ENCODE measurements at regions not wholly inside any gene's neighbourhood (a gene's known extent, or its start where the extent isn't known, plus 50 kb on each side); places are given as distances from the start of the nearest gene placed in this dataset.
"Not testable (repeated sequence)": the region's sequence is repeated elsewhere in the genome, so short reads cannot be mapped to it uniquely, and the experiment has no call there.

DNA sequence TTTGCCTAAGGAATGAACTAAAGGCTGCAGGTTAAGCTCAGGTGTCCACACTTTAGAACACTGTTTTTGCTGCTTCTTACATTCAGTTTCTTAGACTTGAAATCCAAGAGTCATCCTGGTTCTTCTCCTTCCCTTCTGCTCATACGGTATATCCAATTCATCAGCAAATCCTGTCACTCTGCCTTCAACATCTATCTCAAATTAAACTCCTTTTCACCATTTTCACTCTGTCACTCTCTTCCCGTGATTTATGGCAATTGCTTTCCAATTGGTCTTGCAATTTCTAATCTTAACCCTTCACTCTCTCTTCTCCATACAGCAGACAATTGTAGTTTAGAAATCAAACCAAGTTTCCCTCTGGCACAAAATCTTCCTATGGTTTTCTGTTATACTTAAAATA, 182.9 kb downstream of the MRPS30 start:
- intact Hi-C loops (cut with DNase I) = no loop called here
- ATAC-seq (no peak), DNase-seq (no peak), FAIRE-seq (no peak)
- no peaks in the 10 kb centered on the region for H3K9me3 ChIP-seq
- H3K27ac ChIP-seq = no peak overlapping the region
- H3K27me3 ChIP-seq = no peaks in the 10 kb centered on the region
- no peak overlapping the region for H3K4me3 ChIP-seq
- TF ChIP-seq, protein P1, sequence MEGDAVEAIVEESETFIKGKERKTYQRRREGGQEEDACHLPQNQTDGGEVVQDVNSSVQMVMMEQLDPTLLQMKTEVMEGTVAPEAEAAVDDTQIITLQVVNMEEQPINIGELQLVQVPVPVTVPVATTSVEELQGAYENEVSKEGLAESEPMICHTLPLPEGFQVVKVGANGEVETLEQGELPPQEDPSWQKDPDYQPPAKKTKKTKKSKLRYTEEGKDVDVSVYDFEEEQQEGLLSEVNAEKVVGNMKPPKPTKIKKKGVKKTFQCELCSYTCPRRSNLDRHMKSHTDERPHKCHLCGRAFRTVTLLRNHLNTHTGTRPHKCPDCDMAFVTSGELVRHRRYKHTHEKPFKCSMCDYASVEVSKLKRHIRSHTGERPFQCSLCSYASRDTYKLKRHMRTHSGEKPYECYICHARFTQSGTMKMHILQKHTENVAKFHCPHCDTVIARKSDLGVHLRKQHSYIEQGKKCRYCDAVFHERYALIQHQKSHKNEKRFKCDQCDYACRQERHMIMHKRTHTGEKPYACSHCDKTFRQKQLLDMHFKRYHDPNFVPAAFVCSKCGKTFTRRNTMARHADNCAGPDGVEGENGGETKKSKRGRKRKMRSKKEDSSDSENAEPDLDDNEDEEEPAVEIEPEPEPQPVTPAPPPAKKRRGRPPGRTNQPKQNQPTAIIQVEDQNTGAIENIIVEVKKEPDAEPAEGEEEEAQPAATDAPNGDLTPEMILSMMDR (IDR thresholded peaks at IDR 0.05) = no peak
- H3K36me3 ChIP-seq = no peaks in the 10 kb centered on the region
- 45 to 48% methylated on average over 2 of the region's 2 CpGs for WGBS, 2 donors
- H3K4me1 ChIP-seq = no peaks in the 10 kb centered on the region

DNA sequence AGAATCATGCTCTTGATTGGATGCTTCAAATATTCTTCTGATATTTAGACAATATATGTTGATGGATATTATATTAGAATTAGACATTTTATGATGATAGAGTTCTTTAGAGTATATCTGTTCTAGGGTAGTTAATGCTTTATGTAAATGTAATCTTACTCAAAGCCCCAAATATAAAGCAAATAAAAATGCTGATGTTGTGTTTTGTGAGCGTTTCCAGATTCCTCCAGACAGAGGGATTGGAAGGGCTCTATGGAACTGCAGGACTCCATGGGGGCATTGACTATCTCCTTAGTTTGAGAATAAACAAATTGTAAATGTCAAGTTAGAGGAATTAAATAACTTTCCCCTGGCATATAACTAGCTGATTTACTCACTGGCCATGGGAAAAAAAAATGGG, 184.5 kb downstream of the MRPS30 start:
- Histone ChIP-seq H3K27me3 (no peaks in the 10 kb centered on the region), H3K36me3 (no peaks in the 10 kb centered on the region), H3K9me3 (no peaks in the 10 kb centered on the region), H3K4me1 (no peaks in the 10 kb centered on the region), H3K27ac (no peak overlapping the region), H3K4me3 (no peak overlapping the region)
- DNase-seq (no peak), ATAC-seq (no peak), FAIRE-seq (no peak)
- TF ChIP-seq, protein P1 (IDR thresholded peaks at IDR 0.05) = no peak
- intact Hi-C loops (cut with DNase I) = no loop called here
- WGBS, 2 donors = 35 to 78% methylated on average over 1 of the region's 1 CpG

DNA sequence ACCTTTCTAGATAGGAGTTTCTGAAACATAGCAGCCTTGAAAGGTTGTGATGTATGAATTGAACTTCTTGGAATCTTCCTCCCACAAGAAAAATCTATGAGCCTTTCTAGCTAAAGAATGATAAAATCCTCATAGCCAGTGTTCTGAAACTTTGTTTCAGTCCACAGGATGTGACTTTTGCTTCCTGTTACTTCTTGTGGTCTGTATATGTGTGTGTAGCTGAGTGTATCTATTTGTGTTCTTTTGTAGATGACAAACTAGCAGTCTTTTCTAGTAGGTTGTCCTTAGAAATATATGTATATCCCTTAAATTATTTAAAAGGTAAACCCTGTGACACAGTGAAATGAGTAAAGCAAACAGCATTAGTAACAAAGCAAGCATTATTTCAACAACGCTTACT, 188.8 kb downstream of the MRPS30 start:
- intact Hi-C loops (cut with DNase I) = no loop called here
- ATAC-seq (no peak), FAIRE-seq (no peak), DNase-seq (no peak)
- Histone ChIP-seq H3K4me1 (no peaks in the 10 kb centered on the region), H3K27ac (no peak overlapping the region), H3K9me3 (no peaks in the 10 kb centered on the region), H3K4me3 (no peak overlapping the region), H3K27me3 (no peaks in the 10 kb centered on the region), H3K36me3 (no peaks in the 10 kb centered on the region)
- TF ChIP-seq, protein P1 (IDR thresholded peaks at IDR 0.05) = no peak
- WGBS, 2 donors = 23% methylated on average over 1 of the region's 1 CpG

DNA sequence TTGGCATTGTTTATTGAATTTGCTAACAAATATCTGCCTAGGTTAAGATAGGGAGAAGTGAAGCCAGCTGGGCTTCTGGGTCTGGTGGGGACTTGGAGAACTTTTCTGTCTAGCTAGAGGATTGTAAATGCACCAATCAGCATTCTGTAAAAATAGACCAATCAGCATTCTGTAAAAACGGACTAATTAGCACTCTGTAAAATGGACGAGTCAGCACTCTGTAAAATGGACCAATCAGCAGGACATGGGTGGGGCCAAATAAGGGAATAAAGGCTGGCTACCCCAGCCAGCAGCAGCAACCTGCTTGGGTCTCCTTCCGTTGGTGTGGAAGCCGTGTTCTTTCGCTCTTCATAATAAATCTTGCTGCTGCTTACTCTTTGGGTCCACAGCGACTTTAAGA, 198.4 kb downstream of the MRPS30 start:
- H3K4me1 ChIP-seq; H3K27me3 ChIP-seq; DNase-seq; H3K4me3 ChIP-seq; H3K27ac ChIP-seq; H3K9me3 ChIP-seq; H3K36me3 ChIP-seq; ATAC-seq; FAIRE-seq; intact Hi-C loops (cut with DNase I): not testable (repeated sequence)
- WGBS, 2 donors = 66 to 72% methylated on average over 6 of the region's 6 CpGs

DNA sequence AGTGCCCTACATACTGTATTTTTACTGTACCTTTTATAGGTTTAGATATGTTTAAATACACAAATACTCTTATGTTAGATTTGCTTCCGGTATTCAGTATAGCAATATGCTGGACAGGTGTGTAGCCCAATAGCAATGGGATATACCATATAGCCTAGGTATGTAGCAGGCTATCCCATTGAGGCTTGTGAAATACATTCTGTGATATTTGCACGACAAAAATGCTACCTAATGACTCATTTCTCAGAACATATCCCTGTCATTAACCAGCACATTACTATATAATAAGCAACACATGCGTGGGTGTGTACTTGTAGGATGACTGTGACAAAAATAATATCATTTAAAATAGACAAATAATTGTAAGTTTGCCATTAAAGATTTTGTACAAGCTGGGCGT, 208.8 kb downstream of the MRPS30 start:
- Histone ChIP-seq H3K27me3 (no peaks in the 10 kb centered on the region), H3K36me3 (no peaks in the 10 kb centered on the region), H3K27ac (no peak overlapping the region), H3K4me3 (no peak overlapping the region), H3K4me1 (no peaks in the 10 kb centered on the region), H3K9me3 (no peaks in the 10 kb centered on the region)
- ATAC-seq (no peak), DNase-seq (no peak), FAIRE-seq (no peak)
- WGBS, 2 donors = 65 to 83% methylated on average over 4 of the region's 4 CpGs
- intact Hi-C loops (cut with DNase I) = no loop called here
- TF ChIP-seq, protein P1 (IDR thresholded peaks at IDR 0.05) = no peak

DNA sequence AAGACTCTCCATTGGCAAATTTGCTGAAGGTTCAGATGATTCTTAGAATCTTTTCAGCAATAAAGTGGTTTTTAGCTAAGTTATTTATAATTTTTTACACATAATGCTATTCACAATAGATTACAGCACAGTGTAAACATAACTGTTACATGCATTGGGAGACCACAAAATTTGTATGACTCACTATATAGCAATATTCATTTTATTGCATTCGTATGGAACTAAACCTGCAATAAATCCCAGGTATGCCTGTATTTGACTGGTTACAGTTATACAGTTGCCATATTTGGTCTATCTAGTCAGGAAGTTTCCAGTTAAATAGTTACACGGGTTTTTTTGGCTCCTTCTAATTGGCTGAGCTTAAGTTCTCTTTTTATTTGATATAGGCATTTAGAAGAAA, 220.8 kb downstream of the MRPS30 start:
- DNase-seq = no peak
- H3K4me3 ChIP-seq = no peak overlapping the region
- ATAC-seq = no peak
- FAIRE-seq = no peak
- H3K27ac ChIP-seq = no peak overlapping the region
- no peaks in the 10 kb centered on the region for H3K27me3 ChIP-seq
- intact Hi-C loops (cut with DNase I) = no loop called here
- no peaks in the 10 kb centered on the region for H3K4me1 ChIP-seq
- TF ChIP-seq, protein P1 (IDR thresholded peaks at IDR 0.05) = no peak
- H3K9me3 ChIP-seq = no peaks in the 10 kb centered on the region
- WGBS, 2 donors = 48 to 54% methylated on average over 2 of the region's 2 CpGs
- H3K36me3 ChIP-seq = no peaks in the 10 kb centered on the region

Measured in pancreas (tissue), 10 donors.